ENCODE measurements at regions not wholly inside any gene's neighbourhood (a gene's known extent, or its start where the extent isn't known, plus 50 kb on each side); places are given as distances from the start of the nearest gene placed in this dataset.
A peak's percentile ranks its signal among the peaks of the same experiment; 100 is the strongest.

GRCh38 chr3:29065211-29065785 lies 215.6 kb upstream of the RBMS3 start:
- H3K4me3 ChIP-seq (ENCODE audit: low read depth, low read length) = no peak overlapping the region
- peak; percentile 99 for DNase-seq (ENCODE audit: low read depth, low spot score)
- in situ Hi-C loops (cut with HindIII; ENCODE audit: low sequenced_read_pairs) = no loop called here
- TF ChIP-seq CTCF (IDR thresholded peaks at IDR 0.05; ENCODE audit: low read depth, low read length) = no peak

GRCh38 chr3:29067007-29067406 lies 213.9 kb upstream of the RBMS3 start:
- in situ Hi-C loops (cut with HindIII; ENCODE audit: low sequenced_read_pairs) = no loop called here
- DNase-seq (ENCODE audit: low read depth, low spot score) = no peak
- no peak overlapping the region for H3K4me3 ChIP-seq (ENCODE audit: low read depth, low read length)
- no peak for TF ChIP-seq CTCF (IDR thresholded peaks at IDR 0.05; ENCODE audit: low read depth, low read length)

GRCh38 chr3:29070959-29071634 lies 209.8 kb upstream of the RBMS3 start:
- DNase-seq (ENCODE audit: low read depth, low spot score) = no peak
- TF ChIP-seq CTCF (IDR thresholded peaks at IDR 0.05; ENCODE audit: low read depth, low read length) = no peak
- in situ Hi-C loops (cut with HindIII; ENCODE audit: low sequenced_read_pairs) = no loop called here
- H3K4me3 ChIP-seq (ENCODE audit: low read depth, low read length) = no peak overlapping the region

- no peak overlapping the region for H3K4me3 ChIP-seq (ENCODE audit: low read depth, low read length)
- no peak for TF ChIP-seq CTCF (IDR thresholded peaks at IDR 0.05; ENCODE audit: low read depth, low read length)
- peak; percentile 22 for DNase-seq (ENCODE audit: low read depth, low spot score)
- in situ Hi-C loops (cut with HindIII; ENCODE audit: low sequenced_read_pairs) = no loop called here
Measured at GRCh38 chr3:29072611-29073010, 208.3 kb upstream of the RBMS3 start.

DNA sequence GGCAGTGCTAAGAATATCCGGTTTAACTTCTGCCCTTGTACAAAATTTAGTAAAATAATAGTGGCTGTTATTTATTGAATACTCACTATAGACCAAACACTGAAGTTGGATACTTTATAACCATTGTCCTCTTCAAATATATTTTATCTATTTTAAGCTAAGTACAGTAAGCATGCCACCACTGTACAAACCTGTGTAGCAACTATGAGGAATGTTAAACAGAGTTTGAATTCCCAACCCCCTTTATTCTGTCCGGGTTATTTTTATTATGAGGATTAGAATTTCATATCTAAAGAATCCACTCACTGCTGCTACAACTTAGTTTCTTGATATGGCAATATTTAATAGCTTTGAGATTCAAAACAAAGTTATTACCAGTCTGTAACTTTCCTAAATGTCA lies 203.5 kb upstream of the RBMS3 start:
- no peak for TF ChIP-seq CTCF (IDR thresholded peaks at IDR 0.05; ENCODE audit: low read depth, low read length)
- no peak for DNase-seq (ENCODE audit: low read depth, low spot score)
- no peak overlapping the region for H3K4me3 ChIP-seq (ENCODE audit: low read depth, low read length)
- in situ Hi-C loops (cut with HindIII; ENCODE audit: low sequenced_read_pairs) = no loop called here

DNA sequence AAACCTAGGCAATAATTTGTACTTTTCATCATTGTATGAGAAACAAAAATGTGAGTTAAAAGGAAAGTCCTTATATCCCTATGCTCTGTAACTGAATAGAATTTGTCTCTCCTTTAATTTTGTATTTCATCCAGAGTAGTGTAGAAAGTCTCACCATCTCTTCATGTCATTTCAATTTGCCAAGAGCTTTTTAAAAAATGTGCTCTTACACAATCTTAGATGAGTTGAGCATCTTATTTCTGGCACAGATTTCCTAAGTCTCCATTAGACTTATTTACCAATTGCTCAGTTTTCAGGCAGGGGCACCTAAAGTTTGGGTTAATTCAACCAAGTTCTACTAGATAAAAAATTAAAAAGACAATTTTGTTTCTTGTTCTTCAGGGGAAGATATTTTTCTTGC lies 201.5 kb upstream of the RBMS3 start:
- TF ChIP-seq CTCF (IDR thresholded peaks at IDR 0.05; ENCODE audit: low read depth, low read length) = no peak
- in situ Hi-C loops (cut with HindIII; ENCODE audit: low sequenced_read_pairs) = no loop called here
- no peak overlapping the region for H3K4me3 ChIP-seq (ENCODE audit: low read depth, low read length)
- DNase-seq (ENCODE audit: low read depth, low spot score) = no peak

All from astrocyte of the spinal cord (primary cell).